ENCODE measurements at regions not wholly inside any gene's neighbourhood (a gene's known extent, or its start where the extent isn't known, plus 50 kb on each side); places are given as distances from the start of the nearest gene placed in this dataset.

DNA sequence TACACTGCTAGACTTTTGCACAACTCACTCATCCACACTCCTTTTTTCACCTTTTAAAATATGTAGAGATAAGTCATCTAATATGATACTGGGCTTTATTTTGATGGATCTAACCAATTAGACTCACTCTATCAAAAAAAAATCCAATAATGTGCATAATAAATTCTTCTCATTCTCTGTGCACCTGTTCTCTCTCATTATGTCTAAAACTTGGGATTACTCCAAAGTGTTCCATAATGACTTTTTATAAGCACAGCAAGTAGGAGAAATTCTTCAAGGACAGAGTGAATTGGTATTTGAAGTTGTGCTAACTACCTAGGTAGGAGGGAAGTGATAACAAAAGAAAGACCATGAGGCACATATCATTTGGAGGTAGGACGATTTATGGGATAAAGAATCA is 1438.8 kb downstream of the PCDH7 start:
- Mint-ChIP-seq H3K4me3 (no peak overlapping the region), H3K9me3 (no peaks in the 10 kb centered on the region), H3K27ac (no peak overlapping the region), H3K27me3 (ENCODE audit: low read depth) (no peaks in the 10 kb centered on the region), H3K4me1 (no peaks in the 10 kb centered on the region), H3K36me3 (ENCODE audit: insufficient read depth in 1 of 3, low read depth in 3 of 3) (no peaks in the 10 kb centered on the region)
- no peaks in the 10 kb centered on the region for H3K27me3 ChIP-seq (ENCODE audit: insufficient read depth, low read length)
- H4K5ac ChIP-seq (ENCODE audit: insufficient read length, low read depth, low read length), result no peak overlapping the region
- H3T11ph ChIP-seq (ENCODE audit: low read length), result no peak overlapping the region
- no peak for DNase-seq
- H2BK20ac ChIP-seq (ENCODE audit: low read depth, low read length, poor library complexity, severe bottlenecking), result no peak overlapping the region
- no peak overlapping the region for H3K9ac ChIP-seq (ENCODE audit: extremely low read depth, insufficient read length, low read length)
- no peak overlapping the region for H2BK12ac ChIP-seq (ENCODE audit: insufficient read length, low read depth, low read length)
- H4K8ac ChIP-seq (replicated peaks; ENCODE audit: insufficient read length, low read depth, low read length), result no peak overlapping the region
- TF ChIP-seq, protein P1, sequence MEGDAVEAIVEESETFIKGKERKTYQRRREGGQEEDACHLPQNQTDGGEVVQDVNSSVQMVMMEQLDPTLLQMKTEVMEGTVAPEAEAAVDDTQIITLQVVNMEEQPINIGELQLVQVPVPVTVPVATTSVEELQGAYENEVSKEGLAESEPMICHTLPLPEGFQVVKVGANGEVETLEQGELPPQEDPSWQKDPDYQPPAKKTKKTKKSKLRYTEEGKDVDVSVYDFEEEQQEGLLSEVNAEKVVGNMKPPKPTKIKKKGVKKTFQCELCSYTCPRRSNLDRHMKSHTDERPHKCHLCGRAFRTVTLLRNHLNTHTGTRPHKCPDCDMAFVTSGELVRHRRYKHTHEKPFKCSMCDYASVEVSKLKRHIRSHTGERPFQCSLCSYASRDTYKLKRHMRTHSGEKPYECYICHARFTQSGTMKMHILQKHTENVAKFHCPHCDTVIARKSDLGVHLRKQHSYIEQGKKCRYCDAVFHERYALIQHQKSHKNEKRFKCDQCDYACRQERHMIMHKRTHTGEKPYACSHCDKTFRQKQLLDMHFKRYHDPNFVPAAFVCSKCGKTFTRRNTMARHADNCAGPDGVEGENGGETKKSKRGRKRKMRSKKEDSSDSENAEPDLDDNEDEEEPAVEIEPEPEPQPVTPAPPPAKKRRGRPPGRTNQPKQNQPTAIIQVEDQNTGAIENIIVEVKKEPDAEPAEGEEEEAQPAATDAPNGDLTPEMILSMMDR (conservative IDR thresholded peaks at IDR 0.05), result no peak
- H3K23ac ChIP-seq (ENCODE audit: insufficient read length, low read depth, low read length), result no peak overlapping the region
- H2BK5ac ChIP-seq (ENCODE audit: insufficient read length, low read length), result no peak overlapping the region
- H3K14ac ChIP-seq (ENCODE audit: insufficient read depth, low read length), result no peak overlapping the region
- no peaks in the 10 kb centered on the region for H4K20me1 ChIP-seq (ENCODE audit: control insufficient read depth, insufficient read depth, insufficient read length)
- H3K79me2 ChIP-seq (ENCODE audit: insufficient read depth, low read length), result no peaks in the 10 kb centered on the region
- no peaks in the 10 kb centered on the region for H3K79me1 ChIP-seq (ENCODE audit: insufficient read depth, low read depth, low read length, poor library complexity, severe bottlenecking)
- no peaks in the 10 kb centered on the region for H3K23me2 ChIP-seq (ENCODE audit: insufficient read length, low read depth, low read length, poor library complexity, severe bottlenecking)
- H3K9me3 ChIP-seq (ENCODE audit: control insufficient read depth, low read depth, low read length), result no peaks in the 10 kb centered on the region
- no peak overlapping the region for H2BK15ac ChIP-seq (ENCODE audit: low read depth, low read length)
- H3K18ac ChIP-seq (ENCODE audit: insufficient read length, low read depth, low read length), result no peak overlapping the region
- no peak overlapping the region for H3K27ac ChIP-seq (ENCODE audit: insufficient read length, low read depth, low read length)
- no peak overlapping the region for H3K4me2 ChIP-seq (ENCODE audit: insufficient read depth, insufficient read length, low read length)
- no peak overlapping the region for H3K4ac ChIP-seq (ENCODE audit: low read depth, low read length)
- H2BK120ac ChIP-seq (ENCODE audit: low read depth, low read length, poor library complexity, severe bottlenecking), result no peak overlapping the region
- H3K56ac ChIP-seq (ENCODE audit: insufficient read length, low read depth, low read length), result no peak overlapping the region
- WGBS (ENCODE audit: extremely low coverage, insufficient read length, low lambda C conversion rate), result no CpG with 5 or more reads among the region's 1 CpG
- H2AK5ac ChIP-seq (ENCODE audit: insufficient read length, low read length), result no peak overlapping the region
- H3K4me1 ChIP-seq (ENCODE audit: insufficient read depth, low read length), result no peaks in the 10 kb centered on the region
- H4K91ac ChIP-seq (ENCODE audit: insufficient read length, low read depth, low read length), result no peak overlapping the region
- H2AFZ ChIP-seq (ENCODE audit: low read length), result no peak overlapping the region

Measured in H9 (cell line).